Activated CD8-positive, alpha-beta T cell treated with anti-CD3 and anti-CD28 coated beads for 36 hours (primary cell): ENCODE measurements at regions not wholly inside any gene's neighbourhood (a gene's known extent, or its start where the extent isn't known, plus 50 kb on each side); places are given as distances from the start of the nearest gene placed in this dataset.

ENCODE experiments used
- ATAC-seq: fragments of 200-7000 bp; cut with Tn5 transposase; one replicate; pipeline ENCODE4 v1.10.0; 2021; ENCODE audit warnings: mild to moderate bottlenecking, moderate library complexity
- CTCF ChIA-PET: fragments of 350-600 bp; sonication (Branson Sonifier 250); formaldehyde crosslinking; loops from one replicate; lab custom pipeline; 2021; ENCODE audit warnings: antibody characterized with exemption; lab: Charles Lee
- POLR2A ChIA-PET: fragments of 350-600 bp; sonication (Branson Sonifier 250); formaldehyde crosslinking; loops from one replicate; lab custom pipeline; 2021; ENCODE audit warnings: antibody characterized with exemption; lab: Charles Lee
- DNase-seq: peaks from one replicate; pipeline ENCODE4 v3.0.0-alpha.2; 2020
- H3K27ac Mint-ChIP-seq: one replicate; pipeline ENCODE4 v1.8.0; 2021; ENCODE audit warnings: mild to moderate bottlenecking, mixed read lengths
- H3K27me3 Mint-ChIP-seq: one replicate; pipeline ENCODE4 v1.8.0; 2021; ENCODE audit warnings: mixed read lengths
- H3K36me3 Mint-ChIP-seq: one replicate; pipeline ENCODE4 v1.8.0; 2021; ENCODE audit warnings: low read depth, mixed read lengths
- H3K4me1 Mint-ChIP-seq: one replicate; pipeline ENCODE4 v1.8.0; 2021; ENCODE audit warnings: low read depth, mixed read lengths
- H3K4me3 Mint-ChIP-seq: one replicate; pipeline ENCODE4 v1.8.0; 2021; ENCODE audit warnings: mild to moderate bottlenecking, moderate library complexity, mixed read lengths
- H3K9me3 Mint-ChIP-seq: one replicate; pipeline ENCODE4 v1.8.0; 2021; ENCODE audit warnings: mixed read lengths
- CTCF ChIP-seq: fragments of 200-600 bp; IDR thresholded peaks from one replicate; pipeline ENCODE4 v1.8.0; 2022; ENCODE audit warnings: antibody characterized with exemption, mild to moderate bottlenecking
- intact Hi-C: fragments of 100-400 bp; cut with micrococcal nuclease; formaldehyde crosslinking; loops from one replicate; pipeline ENCODE4 v1.10.0; 2022

- no peaks in the 10 kb centered on the region for H3K27me3 Mint-ChIP-seq
- no peaks in the 10 kb centered on the region for H3K9me3 Mint-ChIP-seq
- CTCF ChIA-PET, result no interaction called here
- H3K4me1 Mint-ChIP-seq, result no peaks in the 10 kb centered on the region
- POLR2A ChIA-PET, result no interaction called here
- DNase-seq (no peak), ATAC-seq (no peak)
- intact Hi-C loops, result no loop called here
- H3K4me3 Mint-ChIP-seq, result no peak overlapping the region
- TF ChIP-seq CTCF, result no peak
- no peaks in the 10 kb centered on the region for H3K36me3 Mint-ChIP-seq
- H3K27ac Mint-ChIP-seq, result no peak overlapping the region
These were observed 729.4 kb downstream of the MTRR start for GRCh38 chr5:8598356-8598755.

GRCh38 chr5:8598996-8599395 lies 730.0 kb downstream of the MTRR start:
- intact Hi-C loops, result no loop called here
- Mint-ChIP-seq H3K4me3 (no peak overlapping the region), H3K27me3 (no peaks in the 10 kb centered on the region), H3K27ac (no peak overlapping the region), H3K36me3 (no peaks in the 10 kb centered on the region), H3K9me3 (no peaks in the 10 kb centered on the region), H3K4me1 (no peaks in the 10 kb centered on the region)
- ATAC-seq (no peak), DNase-seq (no peak)
- TF ChIP-seq CTCF, result no peak
- ChIA-PET POLR2A (no interaction called here), CTCF (no interaction called here)

- no peak for TF ChIP-seq CTCF
- CTCF ChIA-PET, result no interaction called here
- H3K27me3 Mint-ChIP-seq, result no peaks in the 10 kb centered on the region
- H3K36me3 Mint-ChIP-seq, result no peaks in the 10 kb centered on the region
- intact Hi-C loops, result no loop called here
- no peaks in the 10 kb centered on the region for H3K9me3 Mint-ChIP-seq
- H3K4me1 Mint-ChIP-seq, result no peaks in the 10 kb centered on the region
- ATAC-seq (no peak), DNase-seq (no peak)
- no peak overlapping the region for H3K4me3 Mint-ChIP-seq
- no peak overlapping the region for H3K27ac Mint-ChIP-seq
- POLR2A ChIA-PET, result no interaction called here
These were observed 731.9 kb downstream of the MTRR start for GRCh38 chr5:8600843-8601242.

GRCh38 chr5:8601831-8602354 lies 732.9 kb downstream of the MTRR start:
- Mint-ChIP-seq H3K27ac (no peak overlapping the region), H3K27me3 (no peaks in the 10 kb centered on the region), H3K9me3 (no peaks in the 10 kb centered on the region), H3K36me3 (no peaks in the 10 kb centered on the region), H3K4me3 (no peak overlapping the region), H3K4me1 (no peaks in the 10 kb centered on the region)
- ChIA-PET POLR2A (no interaction called here), CTCF (no interaction called here)
- no peak for DNase-seq
- intact Hi-C loops, result no loop called here
- no peak for TF ChIP-seq CTCF
- no peak for ATAC-seq

- Mint-ChIP-seq H3K4me1 (no peaks in the 10 kb centered on the region), H3K27me3 (no peaks in the 10 kb centered on the region), H3K4me3 (no peak overlapping the region), H3K9me3 (no peaks in the 10 kb centered on the region), H3K27ac (no peak overlapping the region), H3K36me3 (no peaks in the 10 kb centered on the region)
- POLR2A ChIA-PET, result no interaction called here
- intact Hi-C loops, result no loop called here
- CTCF ChIA-PET, result no interaction called here
- ATAC-seq (no peak), DNase-seq (no peak)
- TF ChIP-seq CTCF, result no peak
These were observed 737.3 kb downstream of the MTRR start for GRCh38 chr5:8606231-8606630.
